DMS114 treated with DMSO at 0.1 percent for 48 hours (cell line): ENCODE measurements at regions not wholly inside any gene's neighbourhood (a gene's known extent, or its start where the extent isn't known, plus 50 kb on each side); places are given as distances from the start of the nearest gene placed in this dataset.
"Not testable (repeated sequence)": the region's sequence is repeated elsewhere in the genome, so short reads cannot be mapped to it uniquely, and the experiment has no call there.

Source experiments
- DNase-seq: peaks from one replicate; lab custom pipeline; 2025; ENCODE audit not compliant: unreplicated experiment; lab: John Stamatoyannopoulos, UW

DNA sequence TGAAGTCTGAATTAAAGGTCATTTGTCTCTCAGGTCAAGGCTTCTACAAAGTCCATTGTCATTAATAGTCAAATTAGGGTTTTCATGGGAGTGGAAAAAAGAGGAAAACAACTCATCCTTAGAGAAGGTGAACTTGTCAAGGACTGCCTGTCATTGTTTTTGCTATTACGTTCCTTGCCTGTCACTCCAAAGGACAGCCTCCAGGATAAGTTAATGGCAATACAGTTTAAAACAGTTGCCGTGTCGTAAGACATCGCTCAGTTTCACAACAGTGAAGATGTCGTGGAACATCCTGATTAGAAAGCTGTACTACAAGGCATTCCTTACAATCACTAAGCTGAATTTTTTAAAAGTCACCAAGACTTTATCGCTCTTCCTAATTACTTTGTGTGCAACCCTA, 466.8 kb upstream of the SMIM31 start:
- no peak for DNase-seq

DNA sequence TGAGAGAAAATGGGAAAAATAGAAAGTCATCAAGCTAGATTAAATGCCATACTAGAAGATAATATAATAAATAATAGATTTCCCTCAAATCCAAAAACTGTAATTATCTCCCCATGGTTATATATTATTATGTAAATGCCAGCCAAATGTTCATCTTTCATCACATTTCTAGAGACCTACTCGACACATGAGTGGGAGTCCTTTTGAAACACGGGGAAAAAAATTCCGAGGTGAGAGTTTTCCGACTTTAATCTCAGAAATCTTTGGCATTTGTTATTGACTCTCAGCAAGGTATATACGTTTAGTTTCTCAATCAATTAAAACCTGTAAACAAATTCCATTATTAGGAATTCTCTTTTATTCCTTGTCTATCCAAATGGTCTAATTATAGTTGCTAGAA, 465.4 kb upstream of the SMIM31 start:
- no peak for DNase-seq

DNA sequence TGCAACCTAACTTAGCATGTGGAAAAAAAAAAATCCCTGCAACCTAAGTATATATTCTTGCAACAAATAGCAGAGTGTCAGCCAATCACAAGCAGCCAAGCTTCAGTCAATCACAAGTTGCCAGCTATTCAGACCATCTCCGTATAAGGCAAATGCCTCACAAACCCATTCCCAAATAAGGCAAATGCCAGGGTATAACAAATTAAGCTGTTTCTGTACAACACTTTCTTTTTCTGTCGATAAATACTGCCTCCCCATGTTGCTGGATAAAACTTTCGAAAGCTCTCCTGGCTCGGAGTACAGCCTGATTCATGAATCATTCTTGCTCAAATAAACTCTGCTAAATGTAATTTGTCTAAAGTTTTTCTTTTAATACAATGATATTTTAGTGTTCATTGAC, 460.7 kb upstream of the SMIM31 start:
- DNase-seq: no peak

DNA sequence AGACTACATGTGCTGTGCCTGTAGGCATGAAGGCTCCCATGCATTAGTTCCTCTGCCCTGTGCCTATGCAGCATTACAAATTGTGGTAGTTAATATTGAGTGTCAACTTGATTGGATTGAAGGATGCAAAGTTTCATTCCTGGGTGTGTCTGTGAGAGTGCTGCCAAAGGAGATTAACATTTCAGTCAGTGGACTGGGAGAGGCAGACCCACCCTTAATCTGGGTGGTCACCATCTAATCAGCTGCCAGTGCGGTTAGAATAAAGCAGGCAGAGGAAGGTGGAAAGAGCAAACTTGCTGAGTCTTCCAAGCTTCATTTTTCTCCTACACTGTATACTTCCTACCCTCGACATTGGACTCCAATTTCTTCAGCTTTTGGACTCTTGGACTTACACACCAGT, 460.2 kb upstream of the SMIM31 start:
- no peak for DNase-seq

DNA sequence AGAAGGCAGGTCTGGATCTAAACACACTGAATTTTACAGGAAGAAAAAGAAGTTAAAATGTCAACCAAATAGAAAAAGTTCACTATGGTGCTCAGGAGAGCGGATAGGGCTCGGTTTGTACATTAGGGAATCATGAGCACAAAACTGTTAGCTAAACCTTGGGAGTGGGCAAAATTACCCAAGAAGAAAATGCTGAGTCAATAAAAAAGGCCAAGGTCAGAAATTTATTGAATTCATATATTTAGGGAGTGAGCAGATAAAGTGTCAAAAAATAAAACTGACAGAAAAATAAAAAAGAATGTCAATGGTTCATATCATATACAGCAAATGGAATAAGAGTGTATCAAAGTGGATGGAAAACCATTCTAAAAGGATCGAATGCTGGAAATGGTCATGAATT, 452.5 kb upstream of the SMIM31 start:
- no peak for DNase-seq

DNA sequence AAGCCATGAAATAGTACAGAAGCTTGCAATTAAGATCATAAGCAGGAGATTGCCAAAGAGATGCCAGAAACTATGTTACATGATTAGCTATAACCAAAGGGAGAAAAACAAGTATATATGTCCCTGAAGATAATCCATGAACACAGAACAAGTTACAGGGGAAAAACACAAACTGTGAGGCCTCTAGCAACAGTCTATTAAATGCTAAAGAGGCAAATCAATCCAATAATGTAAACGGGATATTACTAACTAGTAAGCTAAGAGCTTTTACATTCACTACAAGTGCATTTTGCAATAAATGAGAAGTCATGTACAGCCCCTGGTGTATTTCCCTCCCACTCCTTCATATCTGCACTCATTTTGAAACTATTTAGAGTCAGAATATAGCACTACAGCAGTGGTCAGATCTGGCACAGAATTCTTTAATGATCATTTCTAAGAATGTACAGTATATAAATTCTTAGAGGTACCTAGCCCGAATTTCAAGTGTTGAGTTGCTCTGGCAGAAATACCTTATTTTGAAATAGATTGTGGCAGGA, 449.8 kb upstream of the SMIM31 start:
- no peak for DNase-seq

DNA sequence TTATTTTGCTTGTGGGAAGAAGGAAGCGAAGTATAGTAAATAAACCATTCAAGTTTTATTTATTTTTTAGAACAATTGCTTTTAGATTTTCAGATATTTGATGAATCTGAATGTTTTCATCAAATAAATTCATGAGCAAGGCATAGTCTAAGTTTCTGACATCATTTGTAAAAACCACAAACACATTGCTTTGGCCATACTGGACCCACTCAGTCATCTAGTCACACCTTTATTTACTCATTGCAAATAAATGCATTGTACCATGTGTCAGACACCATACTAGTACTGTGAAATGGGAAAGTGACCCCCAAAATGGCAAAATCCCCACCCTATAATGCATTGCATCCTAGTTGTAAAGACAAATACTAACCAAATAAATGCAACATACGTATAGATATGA, 449.1 kb upstream of the SMIM31 start:
- DNase-seq: no peak

DNA sequence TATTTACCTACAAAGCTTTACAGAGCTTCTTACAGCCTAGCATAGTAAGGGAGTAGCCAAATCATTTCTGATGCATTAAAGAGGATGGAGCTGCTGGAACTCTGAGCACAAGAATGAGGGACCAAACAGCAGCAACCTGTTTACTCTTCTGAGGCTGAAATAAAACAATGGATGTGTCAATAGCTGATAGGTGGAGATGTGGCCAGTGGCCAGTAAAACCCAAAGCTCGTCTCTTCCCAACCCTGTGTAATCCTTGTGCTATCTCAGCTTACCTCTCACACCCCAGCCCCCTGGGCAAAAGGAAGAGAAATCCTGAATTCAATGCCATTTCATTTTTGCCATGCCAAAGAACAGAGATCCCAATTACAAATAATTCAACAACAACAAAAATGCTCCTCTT, 446.7 kb upstream of the SMIM31 start:
- DNase-seq: no peak

DNA sequence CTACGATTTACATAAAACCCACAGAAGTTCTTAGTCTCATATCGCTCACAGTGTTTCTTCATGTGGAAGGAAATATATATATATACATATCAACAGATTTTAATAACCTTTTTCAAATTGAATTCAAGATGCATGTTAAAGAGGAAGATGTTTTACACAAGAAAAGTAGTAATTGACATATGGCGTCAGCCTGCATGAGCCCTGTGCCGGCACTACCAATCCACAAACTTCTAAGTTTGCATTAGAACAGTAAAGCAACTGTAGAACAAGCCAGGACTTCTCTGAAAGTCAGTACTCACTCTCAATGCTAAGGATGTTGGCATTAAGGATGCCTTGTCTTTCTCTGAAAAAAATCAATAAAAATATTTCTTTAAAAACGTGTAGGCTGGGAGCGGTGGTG, 441.3 kb upstream of the SMIM31 start:
- no peak for DNase-seq

DNA sequence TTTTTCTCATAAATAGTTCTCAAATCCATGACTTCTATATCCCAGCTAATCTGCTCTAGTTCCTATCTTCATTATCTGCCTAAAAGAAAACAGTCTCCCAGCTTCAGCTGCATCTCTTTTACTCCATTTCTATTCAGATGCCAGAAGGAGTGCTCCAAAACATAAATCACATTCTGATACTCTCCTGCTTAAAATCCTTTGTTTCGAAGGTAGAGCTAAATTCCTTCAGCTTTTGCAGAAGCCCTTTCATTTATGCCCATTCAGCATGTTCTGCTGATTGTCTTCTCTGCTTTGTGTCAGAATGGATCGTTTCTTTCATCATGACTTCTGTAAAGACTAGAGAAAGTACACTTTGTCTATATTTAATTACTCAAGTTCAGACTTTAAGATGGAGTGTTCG, 440.1 kb upstream of the SMIM31 start:
- DNase-seq: no peak

DNA sequence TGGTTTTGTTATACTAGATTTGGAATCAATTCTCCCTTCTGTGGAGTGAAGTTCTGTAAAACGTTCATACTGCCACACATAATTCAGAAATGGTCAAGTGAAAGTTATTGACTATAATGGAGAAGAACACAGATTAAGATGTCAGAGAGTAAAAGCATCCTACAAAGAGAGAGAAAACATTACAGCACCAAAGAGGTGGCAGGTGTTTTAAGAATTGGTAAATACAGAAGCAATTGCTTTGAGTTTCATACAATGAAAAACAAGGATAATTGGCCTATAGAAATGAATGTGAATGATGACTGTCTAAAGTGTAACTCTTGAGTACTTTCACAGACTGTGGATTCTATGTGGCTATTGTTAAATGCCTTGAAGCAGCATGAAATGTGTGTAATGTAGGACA, 435.6 kb upstream of the SMIM31 start:
- no peak for DNase-seq

DNA sequence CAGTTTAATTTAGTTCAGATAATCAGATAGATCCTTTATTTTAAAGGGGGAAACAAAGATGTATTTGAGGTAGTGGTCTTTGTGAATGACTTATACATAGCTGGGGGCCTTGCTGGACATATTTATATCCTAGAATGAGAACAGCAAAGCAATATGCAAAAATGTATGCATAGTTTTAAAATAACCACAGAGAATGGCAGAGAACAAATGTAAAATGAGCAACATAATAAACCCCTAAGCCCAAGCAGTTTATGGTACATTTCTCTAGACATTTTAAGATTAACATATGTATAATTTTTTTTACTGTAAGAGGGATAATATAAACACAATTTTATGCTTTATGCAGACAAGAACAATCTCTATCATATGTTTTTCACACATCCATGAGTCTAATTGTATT, 434.2 kb upstream of the SMIM31 start:
- DNase-seq: no peak

DNA sequence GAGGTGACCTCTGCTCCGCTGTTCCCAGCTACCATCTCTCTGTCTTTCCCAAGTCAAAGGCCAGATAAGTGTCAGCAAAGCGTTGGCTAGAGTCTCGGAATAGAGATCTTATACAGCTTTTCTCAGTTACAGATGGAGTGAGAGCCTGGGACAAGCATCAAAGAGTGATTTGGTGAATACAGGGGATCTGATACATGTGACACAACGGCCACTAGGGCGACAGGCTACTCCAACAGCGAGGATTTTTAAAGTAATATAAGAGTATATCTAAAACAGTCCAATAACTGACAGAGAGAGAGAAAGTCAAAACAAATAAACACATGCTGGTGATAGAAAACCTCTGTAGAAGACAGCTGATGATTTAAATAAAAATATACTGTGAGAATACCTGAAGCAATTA, 433.1 kb upstream of the SMIM31 start:
- DNase-seq: no peak

DNA sequence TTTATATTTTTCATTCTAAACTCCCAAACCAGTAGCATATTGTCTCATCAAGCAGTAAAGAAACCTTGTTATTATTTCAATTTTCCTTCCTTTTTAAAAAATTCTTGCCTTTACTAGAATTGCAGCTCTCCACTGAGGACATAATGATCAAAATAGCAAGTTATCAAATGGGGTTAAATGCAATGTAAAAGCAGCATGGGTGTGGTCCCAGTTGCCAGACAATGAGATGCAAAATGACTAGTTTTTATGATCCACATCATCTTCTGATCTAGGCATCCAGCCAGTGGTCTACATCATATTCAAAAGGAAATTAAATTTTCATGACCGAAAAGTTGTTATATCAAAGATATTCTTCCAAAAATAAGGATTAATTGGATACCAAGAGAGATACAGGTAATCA, 427.9 kb upstream of the SMIM31 start:
- DNase-seq: no peak

DNA sequence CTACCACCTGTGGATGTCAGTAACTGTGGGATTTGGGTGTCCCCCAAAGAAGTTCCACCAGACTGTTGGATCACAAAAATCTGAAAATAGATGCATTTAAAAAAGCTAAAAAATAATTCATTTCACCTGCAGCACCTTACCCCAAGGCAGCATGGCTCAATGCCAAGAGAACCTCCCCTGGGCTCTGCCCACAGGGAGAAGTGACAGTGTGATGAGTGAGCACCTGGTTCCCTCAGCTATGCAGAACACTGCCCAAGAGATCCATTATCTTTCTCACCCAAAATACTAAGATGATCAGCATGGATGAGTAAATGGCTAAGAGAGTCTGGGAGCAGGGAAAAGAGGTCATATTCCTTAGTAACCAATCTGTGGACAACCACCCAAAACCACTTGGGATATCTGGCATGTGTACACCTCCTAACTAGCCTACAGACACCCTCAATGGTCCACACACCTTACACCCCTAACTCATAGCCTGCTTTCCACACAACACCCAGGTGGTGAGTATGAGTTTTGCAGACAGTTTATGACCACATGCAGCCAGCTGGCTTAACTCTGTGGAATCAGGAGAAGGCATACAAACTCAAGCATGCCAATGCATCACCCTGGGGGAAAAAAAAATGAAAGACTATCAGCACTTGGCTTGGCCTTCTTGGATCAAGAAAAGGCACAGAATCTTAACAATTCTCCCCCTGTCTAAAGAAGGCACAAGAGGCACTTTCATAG, 416.5 kb upstream of the SMIM31 start:
- DNase-seq: no peak

DNA sequence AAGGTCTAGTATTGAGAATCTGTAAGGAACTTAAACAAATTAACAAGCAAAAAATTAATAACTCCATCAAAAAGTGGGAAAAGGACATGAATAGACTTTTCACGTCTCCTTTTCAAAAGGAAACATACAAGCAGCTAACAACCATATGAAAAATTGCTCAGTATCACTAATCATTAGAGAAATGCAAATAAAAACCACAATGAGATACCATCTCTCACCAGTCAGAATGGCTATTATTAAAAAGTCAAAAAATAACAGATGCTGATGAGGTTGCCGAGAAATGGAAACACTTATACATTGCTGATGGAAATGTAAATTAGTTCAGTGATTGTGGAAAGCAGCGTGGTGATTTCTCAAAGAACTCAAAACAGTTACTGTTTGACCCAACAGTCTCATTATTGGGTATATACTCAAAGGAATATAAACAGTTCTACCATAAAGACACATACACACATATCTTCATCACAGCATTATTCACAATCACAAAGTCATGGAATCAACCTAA, 410.4 kb upstream of the SMIM31 start:
- no peak for DNase-seq

DNA sequence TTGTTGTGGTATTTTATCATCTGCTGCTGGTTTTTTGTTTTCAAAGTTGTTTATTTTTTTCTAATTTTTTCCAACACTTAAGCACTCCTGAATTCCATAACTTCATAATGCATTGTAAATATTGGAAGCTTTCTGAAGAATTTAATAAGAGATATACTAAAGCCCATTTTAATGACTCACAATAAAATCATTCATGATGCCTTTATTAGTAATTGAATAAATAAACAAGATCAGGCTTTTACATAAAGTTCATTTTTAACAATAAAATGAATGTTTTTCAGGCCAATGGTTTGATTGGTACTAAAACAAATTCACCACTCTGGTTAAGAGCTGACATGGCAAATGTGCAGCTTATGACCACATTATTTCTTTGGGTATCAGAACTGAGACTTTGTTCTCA, 408.2 kb upstream of the SMIM31 start:
- DNase-seq: no peak

DNA sequence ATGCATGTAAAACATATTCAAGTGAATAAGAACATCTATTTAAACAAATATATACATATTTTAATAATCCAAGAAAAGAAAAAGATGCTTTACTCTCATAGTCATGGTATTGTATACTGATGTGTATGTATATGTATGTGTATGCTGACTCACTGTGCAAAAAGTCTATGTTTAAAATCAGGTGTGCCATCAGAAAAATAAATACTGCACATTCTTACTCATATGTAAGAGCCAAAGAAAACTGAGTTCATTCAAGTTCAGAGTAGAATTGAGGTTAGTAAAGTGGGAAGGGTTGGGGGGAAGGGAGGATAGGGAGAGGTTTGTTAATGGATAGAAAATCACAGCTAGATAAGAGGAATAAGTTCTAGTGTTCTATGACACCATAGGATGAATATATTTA, 403.9 kb upstream of the SMIM31 start:
- no peak for DNase-seq

DNA sequence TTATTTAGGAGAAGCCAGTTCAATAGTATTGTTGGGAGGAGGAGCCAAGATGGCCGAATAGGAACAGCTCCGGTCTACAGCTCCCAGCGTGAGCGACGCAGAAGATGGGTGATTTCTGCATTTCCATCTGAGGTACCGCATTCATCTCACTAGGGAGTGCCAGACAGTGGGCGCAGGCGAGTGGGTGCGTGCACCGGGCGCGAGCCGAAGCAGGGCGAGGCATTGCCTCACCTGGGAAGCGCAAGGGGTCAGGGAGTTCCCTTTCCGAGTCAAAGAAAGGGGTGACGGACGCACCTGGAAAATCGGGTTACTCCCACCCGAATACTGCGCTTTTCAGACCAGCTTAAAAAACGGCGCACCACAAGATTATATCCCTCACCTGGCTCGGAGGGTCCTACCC, 403.2 kb upstream of the SMIM31 start:
- not testable (repeated sequence) for DNase-seq

DNA sequence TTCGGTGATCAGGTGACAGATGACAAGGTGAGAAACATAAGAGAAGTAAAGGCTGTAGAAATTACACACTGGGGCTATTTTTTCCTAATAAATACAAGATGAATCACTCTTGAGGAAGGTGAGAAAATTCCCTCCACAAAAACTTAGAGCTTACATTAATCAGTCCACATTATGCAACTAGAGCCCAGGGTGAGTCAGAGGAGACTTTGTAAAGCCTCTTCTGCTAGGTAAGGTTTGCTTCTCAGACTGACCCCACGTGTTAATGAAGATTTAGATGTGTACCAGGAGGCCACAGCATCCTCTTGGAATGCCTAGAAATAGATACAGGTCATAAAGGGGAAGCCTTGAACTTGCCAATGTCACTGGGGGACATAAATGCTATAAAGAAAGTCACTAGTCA, 396.0 kb upstream of the SMIM31 start:
- DNase-seq: no peak

DNA sequence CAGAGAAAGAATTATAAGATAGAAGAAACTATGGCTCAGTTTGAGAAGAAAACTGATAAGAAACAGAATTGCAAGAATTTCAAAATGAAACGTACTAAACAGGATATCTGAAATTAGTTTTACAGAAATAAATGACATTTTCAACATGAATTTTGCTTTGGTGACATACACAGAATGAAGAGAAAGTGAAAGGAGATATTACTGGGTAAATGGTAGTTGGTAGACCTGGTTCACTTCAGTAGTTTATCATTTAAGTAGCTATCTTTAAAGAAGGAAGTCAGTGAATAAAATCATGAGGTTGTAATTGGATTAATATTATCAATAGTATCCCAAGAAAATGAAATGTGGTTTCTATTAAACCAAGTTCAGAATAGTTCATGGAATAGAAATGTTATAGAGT, 395.5 kb upstream of the SMIM31 start:
- no peak for DNase-seq

DNA sequence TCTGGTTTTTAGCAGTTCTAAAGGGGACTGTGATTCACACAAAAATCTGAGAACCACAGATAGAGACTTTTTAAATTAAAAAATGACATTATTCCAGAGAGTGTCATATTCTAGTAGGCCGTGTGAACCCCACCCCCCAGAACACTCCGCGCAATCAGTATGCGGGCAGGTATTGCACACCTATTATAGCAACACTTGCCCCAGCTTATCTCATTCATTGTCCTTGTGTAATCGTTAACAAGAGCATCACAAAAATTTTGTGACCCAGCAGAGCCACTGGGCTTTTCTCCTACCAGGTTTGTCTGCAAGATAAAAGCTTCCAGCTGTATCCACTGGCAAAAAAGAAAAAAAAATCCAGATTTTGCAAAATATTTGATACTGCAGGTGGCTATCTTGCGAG, 394.1 kb upstream of the SMIM31 start:
- DNase-seq: no peak

DNA sequence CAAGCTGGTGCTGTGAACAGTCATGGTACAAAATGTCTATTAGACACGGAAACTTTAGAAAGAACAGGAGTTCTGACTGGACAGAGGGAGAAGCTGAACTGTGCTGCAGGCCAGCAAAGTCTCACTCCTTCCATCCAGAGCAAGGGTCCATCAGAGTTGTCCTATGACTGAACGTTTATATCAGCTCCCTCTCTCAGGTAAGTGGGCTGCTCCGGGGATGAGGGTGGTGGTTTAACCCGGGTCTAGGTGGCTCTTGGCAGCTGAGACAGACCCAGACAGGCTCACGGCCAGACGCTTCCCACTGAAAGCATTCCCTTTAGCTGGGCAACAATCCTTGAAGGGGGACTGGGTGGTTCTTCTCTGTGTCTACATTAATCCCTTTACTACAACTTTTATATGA, 385.0 kb upstream of the SMIM31 start:
- DNase-seq: no peak
